Adrenal gland (tissue), 9 donors: ENCODE measurements at regions not wholly inside any gene's neighbourhood (a gene's known extent, or its start where the extent isn't known, plus 50 kb on each side); places are given as distances from the start of the nearest gene placed in this dataset.

Source experiments
- DNase-seq, 7 donors: peaks; one replicate each; pipeline ENCODE4 v3.0.0-alpha.2; 2019 to 2020
- H3K27ac ChIP-seq, 5 donors: fragments of 200-600 bp; sonication (generic) in 4 of 5; 1 replicate in 3 of 5; 2 replicates in 2 of 5; pipeline versions ENCODE4 v1.5.1 to v1.8.0; 2016 to 2020; ENCODE audit warnings: mild to moderate bottlenecking in 1 of 5
- H3K27me3 ChIP-seq: fragments of 200-600 bp; 2 replicates; pipeline ENCODE4 v1.8.0; 2021
- H3K36me3 ChIP-seq, 2 donors: fragments of 200-600 bp; replicated peaks in 1 of 2; 1 replicate in 1 of 2; 2 replicates in 1 of 2; pipeline versions ENCODE4 v1.5.1 to v1.8.0; 2018 to 2022
- H3K4me1 ChIP-seq, 2 donors: fragments of 200-600 bp; replicated peaks in 1 of 2; 1 replicate in 1 of 2; 2 replicates in 1 of 2; pipeline versions ENCODE4 v1.5.1 to v1.8.0; 2018 to 2021
- H3K4me3 ChIP-seq, 4 donors: fragments of 200-600 bp; sonication (generic) in 3 of 4; one replicate each; pipeline ENCODE4 v1.5.1; 2016 to 2018
- H3K9me3 ChIP-seq, 3 donors: fragments of 200-600 bp; sonication (generic) in 1 of 3; replicated peaks in 1 of 3; 1 replicate in 2 of 3; 2 replicates in 1 of 3; pipeline versions ENCODE4 v1.5.1 to v1.8.0; 2016 to 2021
- CTCF ChIP-seq, 6 experiments: fragments of 450-650 bp in 4 of 6; fragments of 200-600 bp in 2 of 6; sonication (generic) in 1 of 6; IDR thresholded peaks; 1 replicate in 5 of 6; 2 replicates in 1 of 6; pipeline versions ENCODE4 v1.5.1 to v1.8.0; 2016 to 2021; ENCODE audit warnings: antibody characterized with exemption in 6 of 6, mild to moderate bottlenecking in 2 of 6, moderate library complexity in 1 of 6
- POLR2A ChIP-seq, 2 donors: fragments of 450-650 bp; IDR thresholded peaks; one replicate each; pipeline ENCODE4 v1.6.1; 2017; ENCODE audit warnings: antibody characterized with exemption in 2 of 2, mild to moderate bottlenecking in 2 of 2, moderate library complexity in 1 of 2
- WGBS, 4 donors: extraction: QIAGEN DNeasy Blood & Tissue Kit in 2 of 4; methylation state at CpG; one replicate each; pipeline versions ENCODE4 v1.1.5 to v1.1.7; 2013 to 2017; 5-methylcytosine and 5-hydroxymethylcytosine counted together
- intact Hi-C, 2 donors: fragments of 100-400 bp; cut with DNase I; formaldehyde crosslinking; loops; one replicate each; pipeline versions ENCODE4 v1.14.1 to v1.15.0; 2022 to 2023
- donor health status: healthy with polysubstance abuse.
- donor health status: Bipolar disorder and iron deficiency.
- donor health status: DM: yes; HTN: yes; CAD: no.
- donor health status: DM: no; HTN: no; CAD: no.
- donor health status: DM: no; HTN: no; CAD: no.

DNA sequence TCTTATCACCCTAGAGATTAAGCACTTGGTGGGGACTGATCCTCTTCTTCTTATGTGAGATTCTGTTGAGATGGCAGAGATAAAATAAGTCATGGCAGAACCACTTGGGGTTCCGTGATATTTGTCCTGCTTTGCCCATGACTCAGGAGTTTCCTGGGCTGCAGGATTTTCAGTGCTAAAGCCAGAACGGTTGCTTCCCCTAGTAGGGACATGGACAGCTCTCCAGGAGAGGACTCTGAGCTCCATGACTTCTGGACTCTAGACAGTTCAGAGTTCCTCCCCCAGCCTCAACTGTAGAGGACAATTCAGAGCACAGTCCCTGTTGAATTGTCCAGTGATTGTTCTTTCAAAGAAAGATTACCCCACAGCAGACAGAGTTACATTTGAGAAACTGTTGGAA is 98.8 kb downstream of the OLFM4 start:
- intact Hi-C loops: no loop called here
- no peak overlapping the region for H3K27ac ChIP-seq
- no peak overlapping the region for H3K4me3 ChIP-seq

DNA sequence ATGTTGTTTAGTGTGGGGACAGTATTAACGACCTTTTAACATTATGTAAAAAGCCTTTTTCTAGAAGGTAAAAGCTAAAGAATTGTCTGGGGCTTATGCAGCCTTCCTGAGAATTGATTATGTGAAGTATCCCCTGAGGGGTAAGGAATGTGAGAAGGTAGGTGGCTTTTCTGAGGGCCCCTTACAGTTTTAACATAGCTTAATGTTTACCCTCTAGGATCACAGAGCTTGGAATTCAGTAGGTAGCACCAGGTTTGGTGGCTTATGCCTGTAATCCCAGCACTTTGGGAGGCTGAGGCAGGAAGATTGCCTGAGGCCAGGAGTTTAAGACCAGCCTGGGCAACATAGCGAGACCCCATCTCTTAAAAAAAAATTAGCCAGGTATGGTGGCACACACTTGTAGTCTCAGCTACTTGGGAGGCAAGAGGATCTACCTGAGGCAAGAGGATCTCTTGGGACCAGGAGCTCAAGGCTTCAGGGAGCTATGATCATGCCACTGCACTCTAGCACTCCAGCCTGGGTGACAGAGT is 101.3 kb downstream of the OLFM4 start:
- H3K27ac ChIP-seq: no peak overlapping the region
- H3K9me3 ChIP-seq: no peaks in the 10 kb centered on the region
- H3K36me3 ChIP-seq: no peaks in the 10 kb centered on the region
- TF ChIP-seq CTCF (IDR thresholded peaks at IDR 0.05): no peak
- TF ChIP-seq POLR2A (IDR thresholded peaks at IDR 0.05): no peak
- DNase-seq: no peak
- 58 to 73% (median 72%) methylated on average over 2 of the region's 2 CpGs for WGBS, 4 donors
- H3K4me3 ChIP-seq: no peak overlapping the region
- H3K4me1 ChIP-seq: no peaks in the 10 kb centered on the region
- no peaks in the 10 kb centered on the region for H3K27me3 ChIP-seq
- intact Hi-C loops: no loop called here

More for the DNA sequence above, 98.8 kb downstream of the OLFM4 start:
- WGBS, 4 donors: 57 to 76% (median 62%) methylated on average over 2 of the region's 2 CpGs
- no peaks in the 10 kb centered on the region for H3K9me3 ChIP-seq
- H3K36me3 ChIP-seq: no peaks in the 10 kb centered on the region
- TF ChIP-seq POLR2A (IDR thresholded peaks at IDR 0.05) (no peak), CTCF (IDR thresholded peaks at IDR 0.05) (no peak)
- DNase-seq: no peak
- H3K4me1 ChIP-seq: no peaks in the 10 kb centered on the region
- H3K27me3 ChIP-seq: no peaks in the 10 kb centered on the region

GRCh38 chr13:53131361-53131760 is 102.7 kb downstream of the OLFM4 start:
- WGBS, 4 donors: 70 to 91% (median 80%) methylated on average over 3 of the region's 3 CpGs
- H3K4me1 ChIP-seq: no peaks in the 10 kb centered on the region
- TF ChIP-seq CTCF (IDR thresholded peaks at IDR 0.05) (no peak), POLR2A (IDR thresholded peaks at IDR 0.05) (no peak)
- H3K4me3 ChIP-seq: no peak overlapping the region
- no peak overlapping the region for H3K27ac ChIP-seq
- DNase-seq: no peak
- no peaks in the 10 kb centered on the region for H3K27me3 ChIP-seq
- intact Hi-C loops: no loop called here
- no peaks in the 10 kb centered on the region for H3K36me3 ChIP-seq
- no peaks in the 10 kb centered on the region for H3K9me3 ChIP-seq

- Histone ChIP-seq H3K27ac (no peak overlapping the region), H3K9me3 (no peaks in the 10 kb centered on the region), H3K4me1 (no peaks in the 10 kb centered on the region), H3K4me3 (no peak overlapping the region), H3K36me3 (no peaks in the 10 kb centered on the region), H3K27me3 (no peaks in the 10 kb centered on the region)
- no peak for DNase-seq
- intact Hi-C loops: no loop called here
- TF ChIP-seq CTCF (IDR thresholded peaks at IDR 0.05) (no peak), POLR2A (IDR thresholded peaks at IDR 0.05) (no peak)
- 55 to 63% (median 56%) methylated on average over 2 of the region's 2 CpGs for WGBS, 4 donors
Measured at GRCh38 chr13:53135301-53135700, 106.7 kb downstream of the OLFM4 start.
